ENCODE measurements at regions not wholly inside any gene's neighbourhood (a gene's known extent, or its start where the extent isn't known, plus 50 kb on each side); places are given as distances from the start of the nearest gene placed in this dataset.
"Not testable (repeated sequence)": the region's sequence is repeated elsewhere in the genome, so short reads cannot be mapped to it uniquely, and the experiment has no call there.

- no peak overlapping the region for H3K4me2 ChIP-seq (replicated peaks; ENCODE audit: extremely low read depth, low read length, poor library complexity, severe bottlenecking)
- H3K27me3 ChIP-seq (ENCODE audit: control insufficient read depth in 2 of 2, insufficient read depth in 2 of 2, low read length in 2 of 2): no peaks in the 10 kb centered on the region
- no peak for TF ChIP-seq CTCF (IDR thresholded peaks at IDR 0.05)
- H3K36me3 ChIP-seq (replicated peaks in 1 of 2; ENCODE audit: control insufficient read depth in 1 of 2, insufficient read depth in 2 of 2, low read length in 2 of 2): no peaks in the 10 kb centered on the region
- WGBS (ENCODE audit: insufficient coverage): no CpG with 5 or more reads among the region's 5 CpGs
- H3K9me3 ChIP-seq (replicated peaks in 1 of 2; ENCODE audit: control insufficient read depth in 1 of 2, insufficient read depth in 1 of 2, low read length in 2 of 2): no peaks in the 10 kb centered on the region
- no peaks in the 10 kb centered on the region for H3K4me1 Mint-ChIP-seq
- no peaks in the 10 kb centered on the region for H3K79me2 ChIP-seq (ENCODE audit: insufficient read depth, low read length)
- H3K4me1 ChIP-seq (ENCODE audit: control insufficient read depth in 1 of 2, insufficient read depth in 2 of 2, low read length in 2 of 2): no peaks in the 10 kb centered on the region
- H3K27ac ChIP-seq (ENCODE audit: low read depth in 1 of 2, low read length in 2 of 2): no peak overlapping the region
- H3K27ac Mint-ChIP-seq: no peak overlapping the region
- H4K20me1 ChIP-seq (ENCODE audit: insufficient read depth, low read length): no peaks in the 10 kb centered on the region
- H3K9me3 Mint-ChIP-seq: peaks cover 0 to 9% (median 2%) of the 10 kb centered on the region in 7 donors
- no peak overlapping the region for H3K4me3 ChIP-seq (replicated peaks in 1 of 3; ENCODE audit: low read depth in 2 of 3, low read length in 3 of 3)
- no peak overlapping the region for H3K9ac ChIP-seq (ENCODE audit: insufficient read depth, low read length, poor library complexity, severe bottlenecking)
- peaks cover 2 to 5% (median 3%) of the 10 kb centered on the region in 3 donors for H3K27me3 Mint-ChIP-seq (ENCODE audit: low read depth in 3 of 3)
- DNase-seq: no peak
- intact Hi-C loops (cut with micrococcal nuclease): no loop called here
- no peak overlapping the region for H2AFZ ChIP-seq (ENCODE audit: insufficient read depth, low read depth, low read length, poor library complexity, severe bottlenecking)
- H3K4me3 Mint-ChIP-seq: no peak overlapping the region
- no peaks in the 10 kb centered on the region for H3K36me3 Mint-ChIP-seq
Measured at GRCh38 chr13:31556376-31556775, 182.9 kb upstream of the RXFP2 start.

- H3K27ac ChIP-seq (ENCODE audit: low read depth in 1 of 2, low read length in 2 of 2); H3K4me3 ChIP-seq (replicated peaks in 1 of 3; ENCODE audit: low read depth in 2 of 3, low read length in 3 of 3); H3K9ac ChIP-seq (ENCODE audit: insufficient read depth, low read length, poor library complexity, severe bottlenecking); H4K20me1 ChIP-seq (ENCODE audit: insufficient read depth, low read length); H3K4me1 ChIP-seq (ENCODE audit: control insufficient read depth in 1 of 2, insufficient read depth in 2 of 2, low read length in 2 of 2); H2AFZ ChIP-seq (ENCODE audit: insufficient read depth, low read depth, low read length, poor library complexity, severe bottlenecking); H3K27ac Mint-ChIP-seq; H3K36me3 Mint-ChIP-seq; H3K36me3 ChIP-seq (replicated peaks in 1 of 2; ENCODE audit: control insufficient read depth in 1 of 2, insufficient read depth in 2 of 2, low read length in 2 of 2); intact Hi-C loops (cut with micrococcal nuclease); H3K27me3 Mint-ChIP-seq (ENCODE audit: low read depth in 3 of 3); H3K4me1 Mint-ChIP-seq; H3K4me3 Mint-ChIP-seq; H3K27me3 ChIP-seq (ENCODE audit: control insufficient read depth in 2 of 2, insufficient read depth in 2 of 2, low read length in 2 of 2); H3K4me2 ChIP-seq (replicated peaks; ENCODE audit: extremely low read depth, low read length, poor library complexity, severe bottlenecking); DNase-seq; H3K79me2 ChIP-seq (ENCODE audit: insufficient read depth, low read length): not testable (repeated sequence)
- H3K9me3 ChIP-seq (replicated peaks in 1 of 2; ENCODE audit: control insufficient read depth in 1 of 2, insufficient read depth in 1 of 2, low read length in 2 of 2): peaks cover 20 to 24% of the 10 kb centered on the region in 2 donors
- H3K9me3 Mint-ChIP-seq: peaks cover 21 to 47% (median 38%) of the 10 kb centered on the region in 7 donors
- WGBS (ENCODE audit: insufficient coverage): 97% methylated on average over 8 of the region's 9 CpGs
Measured at GRCh38 chr13:31584221-31584620, 155.1 kb upstream of the RXFP2 start.
